ENCODE measurements at regions not wholly inside any gene's neighbourhood (a gene's known extent, or its start where the extent isn't known, plus 50 kb on each side); places are given as distances from the start of the nearest gene placed in this dataset.

GRCh38 chr6:155517294-155517693 is 61.7 kb upstream of the NOX3 start:
- no peak for DNase-seq (ENCODE audit: low read depth in 4 of 4, low spot score in 1 of 4)

- DNase-seq (ENCODE audit: low read depth in 4 of 4, low spot score in 1 of 4): no peak
Observed at GRCh38 chr6:155510879-155511278, 55.2 kb upstream of the NOX3 start.

DNA sequence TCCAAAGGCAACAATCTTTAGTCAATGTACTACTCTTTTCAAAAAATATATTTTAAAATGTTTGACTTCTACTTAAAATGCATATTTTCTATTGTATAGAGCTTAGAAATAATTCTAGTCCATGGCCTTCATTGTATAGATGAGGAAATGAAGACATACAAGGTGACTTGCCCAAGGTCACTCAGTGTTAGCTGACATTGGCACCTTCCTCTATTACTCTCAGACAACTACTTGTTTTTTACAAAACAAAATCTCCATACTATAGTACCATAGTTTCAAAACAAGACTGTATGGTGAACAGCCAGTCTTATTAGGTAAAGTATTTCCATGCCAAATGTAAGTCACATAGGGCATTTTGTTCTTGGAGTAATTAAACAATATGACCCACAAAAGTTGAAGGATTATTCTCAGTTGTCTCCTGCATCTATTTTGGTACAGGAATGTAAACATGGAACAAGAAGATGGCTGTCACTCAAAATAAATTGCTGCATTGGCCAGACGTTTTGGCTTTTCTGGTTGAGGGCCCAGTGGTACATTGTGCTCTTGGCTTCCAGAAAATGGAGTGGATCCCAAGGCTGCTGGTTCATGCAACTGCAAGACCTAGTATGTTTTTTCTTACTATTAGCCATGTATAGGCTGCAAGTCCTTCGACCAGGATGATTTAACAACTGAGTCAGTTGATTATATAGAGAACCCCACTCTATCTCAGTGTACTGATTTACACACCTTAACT is 54.3 kb upstream of the NOX3 start:
- DNase-seq (ENCODE audit: low read depth in 4 of 4, low spot score in 1 of 4): no peak

DNA sequence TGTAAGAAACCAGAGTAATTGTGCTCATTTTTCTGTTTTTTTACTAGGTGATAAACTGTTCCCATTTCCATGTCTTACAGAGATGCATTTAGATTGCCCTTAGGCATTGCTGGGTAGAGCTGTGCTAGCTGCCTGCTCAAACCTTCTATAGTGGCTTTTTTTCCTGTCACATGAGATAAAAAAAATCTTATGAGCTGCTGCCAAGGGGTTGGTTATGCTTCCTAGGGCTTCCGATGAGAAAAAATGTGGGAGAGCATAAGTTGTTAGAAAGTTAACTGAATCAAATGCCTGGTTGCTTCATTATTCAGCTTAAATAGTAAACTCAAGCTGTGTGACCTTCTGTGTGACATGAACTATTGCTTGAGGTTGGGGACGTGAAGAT is 50.0 kb upstream of the NOX3 start:
- no peak for DNase-seq (ENCODE audit: low read depth in 4 of 4, low spot score in 1 of 4)
